Dendritic cell treated with granulocyte-macrophage colony-stimulating factor and Interleukin-4, amounts not matched to agents 40 ng/mL and 50 ng/mL, for 4 days (primary cell): ENCODE measurements at regions not wholly inside any gene's neighbourhood (a gene's known extent, or its start where the extent isn't known, plus 50 kb on each side); places are given as distances from the start of the nearest gene placed in this dataset.

Experiments used
- H3K27ac Mint-ChIP-seq: one replicate; pipeline ENCODE4 v1.8.0; 2022; ENCODE audit warnings: mild to moderate bottlenecking, mixed read lengths
- H3K27me3 Mint-ChIP-seq: one replicate; pipeline ENCODE4 v1.8.0; 2022; ENCODE audit warnings: mild to moderate bottlenecking, mixed read lengths
- H3K36me3 Mint-ChIP-seq: one replicate; pipeline ENCODE4 v1.8.0; 2022; ENCODE audit warnings: low read depth, mixed read lengths
- H3K4me1 Mint-ChIP-seq: one replicate; pipeline ENCODE4 v1.8.0; 2022; ENCODE audit warnings: low read depth, mixed read lengths
- H3K4me3 Mint-ChIP-seq: one replicate; pipeline ENCODE4 v1.8.0; 2022; ENCODE audit warnings: mild to moderate bottlenecking, moderate library complexity, mixed read lengths
- H3K9me3 Mint-ChIP-seq: one replicate; pipeline ENCODE4 v1.8.0; 2022; ENCODE audit warnings: mixed read lengths
- intact Hi-C: fragments of 100-400 bp; cut with micrococcal nuclease; formaldehyde crosslinking; loops from one replicate; pipeline ENCODE4 v1.15.0; 2022

- no peaks in the 10 kb centered on the region for H3K4me1 Mint-ChIP-seq
- no peaks in the 10 kb centered on the region for H3K36me3 Mint-ChIP-seq
- no peaks in the 10 kb centered on the region for H3K9me3 Mint-ChIP-seq
- intact Hi-C loops = no loop called here
- H3K27me3 Mint-ChIP-seq = no peaks in the 10 kb centered on the region
- no peak overlapping the region for H3K27ac Mint-ChIP-seq
- H3K4me3 Mint-ChIP-seq = no peak overlapping the region
Observed at GRCh38 chr18:60577457-60577856, 204.9 kb upstream of the MC4R start.

- Mint-ChIP-seq H3K9me3 (peaks cover 9% of the 10 kb centered on the region), H3K4me3 (no peak overlapping the region), H3K27ac (no peak overlapping the region), H3K36me3 (no peaks in the 10 kb centered on the region), H3K4me1 (no peaks in the 10 kb centered on the region), H3K27me3 (no peaks in the 10 kb centered on the region)
- intact Hi-C loops = no loop called here
Observed at GRCh38 chr18:60585670-60586069, 213.1 kb upstream of the MC4R start.

GRCh38 chr18:60593249-60593648 lies 220.7 kb upstream of the MC4R start:
- H3K4me1 Mint-ChIP-seq = no peaks in the 10 kb centered on the region
- H3K4me3 Mint-ChIP-seq = no peak overlapping the region
- intact Hi-C loops = no loop called here
- H3K27me3 Mint-ChIP-seq = no peaks in the 10 kb centered on the region
- H3K27ac Mint-ChIP-seq = no peak overlapping the region
- H3K9me3 Mint-ChIP-seq = no peaks in the 10 kb centered on the region
- H3K36me3 Mint-ChIP-seq = no peaks in the 10 kb centered on the region

GRCh38 chr18:60596928-60597327 lies 224.4 kb upstream of the MC4R start:
- Mint-ChIP-seq H3K27me3 (no peaks in the 10 kb centered on the region), H3K4me1 (no peaks in the 10 kb centered on the region), H3K36me3 (no peaks in the 10 kb centered on the region), H3K9me3 (no peaks in the 10 kb centered on the region), H3K4me3 (no peak overlapping the region), H3K27ac (no peak overlapping the region)
- intact Hi-C loops = no loop called here

GRCh38 chr18:60599267-60599666 lies 226.7 kb upstream of the MC4R start:
- Mint-ChIP-seq H3K4me1 (no peaks in the 10 kb centered on the region), H3K27ac (no peak overlapping the region), H3K9me3 (no peaks in the 10 kb centered on the region), H3K27me3 (no peaks in the 10 kb centered on the region), H3K4me3 (no peak overlapping the region), H3K36me3 (no peaks in the 10 kb centered on the region)
- intact Hi-C loops = no loop called here

- Mint-ChIP-seq H3K27me3 (no peaks in the 10 kb centered on the region), H3K4me1 (no peaks in the 10 kb centered on the region), H3K27ac (no peak overlapping the region), H3K36me3 (no peaks in the 10 kb centered on the region), H3K4me3 (no peak overlapping the region), H3K9me3 (no peaks in the 10 kb centered on the region)
- intact Hi-C loops = no loop called here
Observed at GRCh38 chr18:60599995-60600394, 227.4 kb upstream of the MC4R start.

- no peaks in the 10 kb centered on the region for H3K4me1 Mint-ChIP-seq
- no peaks in the 10 kb centered on the region for H3K27me3 Mint-ChIP-seq
- intact Hi-C loops = no loop called here
- H3K36me3 Mint-ChIP-seq = no peaks in the 10 kb centered on the region
- H3K4me3 Mint-ChIP-seq = no peak overlapping the region
- no peak overlapping the region for H3K27ac Mint-ChIP-seq
- H3K9me3 Mint-ChIP-seq = no peaks in the 10 kb centered on the region
Observed at GRCh38 chr18:60601249-60601648, 228.7 kb upstream of the MC4R start.

- intact Hi-C loops = no loop called here
- Mint-ChIP-seq H3K4me1 (no peaks in the 10 kb centered on the region), H3K27ac (no peak overlapping the region)
Observed at GRCh38 chr18:60623331-60623730, 250.8 kb upstream of the MC4R start.

GRCh38 chr18:60624207-60624606 lies 251.6 kb upstream of the MC4R start:
- Mint-ChIP-seq H3K27me3 (no peaks in the 10 kb centered on the region), H3K36me3 (no peaks in the 10 kb centered on the region), H3K27ac (no peak overlapping the region), H3K9me3 (no peaks in the 10 kb centered on the region), H3K4me3 (no peak overlapping the region), H3K4me1 (no peaks in the 10 kb centered on the region)
- intact Hi-C loops = no loop called here

More at GRCh38 chr18:60623331-60623730, 250.8 kb upstream of the MC4R start:
- no peaks in the 10 kb centered on the region for H3K9me3 Mint-ChIP-seq
- H3K4me3 Mint-ChIP-seq = no peak overlapping the region
- H3K27me3 Mint-ChIP-seq = no peaks in the 10 kb centered on the region
- H3K36me3 Mint-ChIP-seq = no peaks in the 10 kb centered on the region

- Mint-ChIP-seq H3K9me3 (peaks cover 17% of the 10 kb centered on the region), H3K27me3 (no peaks in the 10 kb centered on the region), H3K4me1 (no peaks in the 10 kb centered on the region), H3K27ac (no peak overlapping the region), H3K4me3 (no peak overlapping the region), H3K36me3 (no peaks in the 10 kb centered on the region)
- intact Hi-C loops = no loop called here
Observed at GRCh38 chr18:60639836-60640235, 267.3 kb upstream of the MC4R start.

- intact Hi-C loops = no loop called here
- H3K27ac Mint-ChIP-seq = no peak overlapping the region
- H3K4me3 Mint-ChIP-seq = no peak overlapping the region
- no peaks in the 10 kb centered on the region for H3K36me3 Mint-ChIP-seq
- no peaks in the 10 kb centered on the region for H3K27me3 Mint-ChIP-seq
- H3K4me1 Mint-ChIP-seq = no peaks in the 10 kb centered on the region
- peaks cover 9% of the 10 kb centered on the region for H3K9me3 Mint-ChIP-seq
Observed at GRCh38 chr18:60643009-60643408, 270.4 kb upstream of the MC4R start.

GRCh38 chr18:60646725-60647124 lies 274.1 kb upstream of the MC4R start:
- no peaks in the 10 kb centered on the region for H3K27me3 Mint-ChIP-seq
- intact Hi-C loops = no loop called here
- H3K27ac Mint-ChIP-seq = no peak overlapping the region
- no peak overlapping the region for H3K4me3 Mint-ChIP-seq
- no peaks in the 10 kb centered on the region for H3K9me3 Mint-ChIP-seq
- H3K36me3 Mint-ChIP-seq = no peaks in the 10 kb centered on the region
- no peaks in the 10 kb centered on the region for H3K4me1 Mint-ChIP-seq

GRCh38 chr18:60649107-60649506 lies 276.5 kb upstream of the MC4R start:
- no peaks in the 10 kb centered on the region for H3K4me1 Mint-ChIP-seq
- no peak overlapping the region for H3K27ac Mint-ChIP-seq
- H3K4me3 Mint-ChIP-seq = no peak overlapping the region
- no peaks in the 10 kb centered on the region for H3K27me3 Mint-ChIP-seq
- H3K9me3 Mint-ChIP-seq = no peaks in the 10 kb centered on the region
- intact Hi-C loops = no loop called here
- H3K36me3 Mint-ChIP-seq = no peaks in the 10 kb centered on the region

- intact Hi-C loops = no loop called here
- Mint-ChIP-seq H3K9me3 (no peaks in the 10 kb centered on the region), H3K4me1 (no peaks in the 10 kb centered on the region), H3K27ac (no peak overlapping the region), H3K36me3 (no peaks in the 10 kb centered on the region), H3K27me3 (no peaks in the 10 kb centered on the region), H3K4me3 (no peak overlapping the region)
Observed at GRCh38 chr18:60649842-60650536, 277.4 kb upstream of the MC4R start.

GRCh38 chr18:60654298-60654697 lies 281.7 kb upstream of the MC4R start:
- intact Hi-C loops = no loop called here
- H3K4me1 Mint-ChIP-seq = peaks cover 8% of the 10 kb centered on the region

More at GRCh38 chr18:60654298-60654697, 281.7 kb upstream of the MC4R start:
- Mint-ChIP-seq H3K27me3 (no peaks in the 10 kb centered on the region), H3K36me3 (no peaks in the 10 kb centered on the region), H3K9me3 (no peaks in the 10 kb centered on the region), H3K27ac (no peak overlapping the region), H3K4me3 (no peak overlapping the region)
